Uterus (tissue), 3 donors: ENCODE measurements at regions not wholly inside any gene's neighbourhood (a gene's known extent, or its start where the extent isn't known, plus 50 kb on each side); places are given as distances from the start of the nearest gene placed in this dataset.
A peak's percentile ranks its signal among the peaks of the same experiment; 100 is the strongest.

Experiments used
- DNase-seq, 2 donors: peaks; one replicate each; pipeline ENCODE4 v3.0.0-alpha.2; 2019 to 2020
- H3K27ac ChIP-seq, 2 donors: fragments of 200-600 bp; sonication (generic); 1 replicate in 1 of 2; 2 replicates in 1 of 2; pipeline ENCODE4 v1.5.1; 2016 to 2018
- H3K27me3 ChIP-seq, 2 donors: fragments of 200-600 bp; sonication (generic); one replicate each; pipeline ENCODE4 v1.5.1; 2018 to 2019; ENCODE audit warnings: control low read depth in 1 of 2
- H3K36me3 ChIP-seq, 2 donors: fragments of 200-600 bp; sonication (generic); one replicate each; pipeline ENCODE4 v1.5.1; 2019; ENCODE audit warnings: control low read depth in 1 of 2
- H3K4me1 ChIP-seq, 2 donors: fragments of 200-600 bp; sonication (generic); one replicate each; pipeline ENCODE4 v1.5.1; 2018 to 2019; ENCODE audit warnings: control low read depth in 1 of 2
- H3K4me3 ChIP-seq, 2 donors: fragments of 200-600 bp; sonication (generic); 1 replicate in 1 of 2; 2 replicates in 1 of 2; pipeline ENCODE4 v1.5.1; 2018 to 2019; ENCODE audit warnings: mild to moderate bottlenecking in 1 of 2
- H3K9me3 ChIP-seq, 2 donors: fragments of 200-600 bp; sonication (generic); one replicate each; pipeline ENCODE4 v1.5.1; 2019; ENCODE audit warnings: control low read depth in 1 of 2
- CTCF ChIP-seq, 4 experiments: fragments of 200-600 bp in 2 of 4; fragments of 450-650 bp in 2 of 4; sonication (generic) in 2 of 4; IDR thresholded peaks; one replicate each; pipeline ENCODE4 v1.5.1; 2016 to 2019; ENCODE audit warnings: antibody characterized with exemption in 4 of 4, mild to moderate bottlenecking in 2 of 4, moderate library complexity in 1 of 4
- POLR2A ChIP-seq, 2 donors: fragments of 450-650 bp; IDR thresholded peaks; one replicate each; pipeline ENCODE4 v1.6.1; 2016; ENCODE audit warnings: antibody characterized with exemption in 2 of 2, mild to moderate bottlenecking in 1 of 2, moderate library complexity in 1 of 2
- intact Hi-C: fragments of 100-400 bp; cut with DNase I; formaldehyde crosslinking; loops from one replicate; pipeline ENCODE4 v1.15.1; 2023; ENCODE audit warnings: low total_unique reads
- donor health status: DM: yes; HTN: yes; CAD: no.

- no peaks in the 10 kb centered on the region for H3K9me3 ChIP-seq
Measured at GRCh38 chr5:61641748-61642565, 309.9 kb downstream of the ZSWIM6 start.

GRCh38 chr5:61647672-61648071 lies 315.6 kb downstream of the ZSWIM6 start:
- intact Hi-C loops, result no loop called here

More at GRCh38 chr5:61641748-61642565, 309.9 kb downstream of the ZSWIM6 start:
- no peak overlapping the region for H3K4me3 ChIP-seq
- no peak for TF ChIP-seq POLR2A (IDR thresholded peaks at IDR 0.05)
- TF ChIP-seq CTCF (IDR thresholded peaks at IDR 0.05), result peak in 1 of 4 experiments; percentile 4
- no peak overlapping the region for H3K27ac ChIP-seq
- no peaks in the 10 kb centered on the region for H3K4me1 ChIP-seq
- intact Hi-C loops, result no loop called here
- H3K27me3 ChIP-seq, result no peaks in the 10 kb centered on the region
- DNase-seq, result no peak
- no peaks in the 10 kb centered on the region for H3K36me3 ChIP-seq

GRCh38 chr5:61649231-61649630 lies 317.2 kb downstream of the ZSWIM6 start:
- no peaks in the 10 kb centered on the region for H3K27me3 ChIP-seq
- TF ChIP-seq CTCF (IDR thresholded peaks at IDR 0.05) (no peak), POLR2A (IDR thresholded peaks at IDR 0.05) (no peak)
- no peaks in the 10 kb centered on the region for H3K36me3 ChIP-seq
- no peaks in the 10 kb centered on the region for H3K4me1 ChIP-seq
- intact Hi-C loops, result no loop called here
- H3K4me3 ChIP-seq, result no peak overlapping the region
- H3K9me3 ChIP-seq, result no peaks in the 10 kb centered on the region
- no peak for DNase-seq
- no peak overlapping the region for H3K27ac ChIP-seq

More at GRCh38 chr5:61647672-61648071, 315.6 kb downstream of the ZSWIM6 start:
- H3K9me3 ChIP-seq, result no peaks in the 10 kb centered on the region
- no peak overlapping the region for H3K4me3 ChIP-seq
- no peaks in the 10 kb centered on the region for H3K27me3 ChIP-seq
- no peaks in the 10 kb centered on the region for H3K4me1 ChIP-seq
- H3K36me3 ChIP-seq, result no peaks in the 10 kb centered on the region
- TF ChIP-seq POLR2A (IDR thresholded peaks at IDR 0.05) (no peak), CTCF (IDR thresholded peaks at IDR 0.05) (no peak)
- H3K27ac ChIP-seq, result no peak overlapping the region
- DNase-seq, result no peak

GRCh38 chr5:61649971-61650370 lies 317.9 kb downstream of the ZSWIM6 start:
- DNase-seq, result no peak
- TF ChIP-seq POLR2A (IDR thresholded peaks at IDR 0.05), result no peak
- no peak for TF ChIP-seq CTCF (IDR thresholded peaks at IDR 0.05)
- Histone ChIP-seq H3K36me3 (no peaks in the 10 kb centered on the region), H3K27ac (no peak overlapping the region), H3K27me3 (no peaks in the 10 kb centered on the region), H3K9me3 (no peaks in the 10 kb centered on the region), H3K4me3 (no peak overlapping the region), H3K4me1 (no peaks in the 10 kb centered on the region)
- intact Hi-C loops, result no loop called here

- H3K27ac ChIP-seq, result no peak overlapping the region
- H3K9me3 ChIP-seq, result no peaks in the 10 kb centered on the region
- H3K4me3 ChIP-seq, result no peak overlapping the region
- no peaks in the 10 kb centered on the region for H3K4me1 ChIP-seq
- intact Hi-C loops, result no loop called here
- H3K36me3 ChIP-seq, result no peaks in the 10 kb centered on the region
- no peaks in the 10 kb centered on the region for H3K27me3 ChIP-seq
- TF ChIP-seq CTCF (IDR thresholded peaks at IDR 0.05), result no peak
- TF ChIP-seq POLR2A (IDR thresholded peaks at IDR 0.05), result no peak
- DNase-seq, result no peak
Measured at GRCh38 chr5:61650661-61651060, 318.6 kb downstream of the ZSWIM6 start.
